Brain pericyte (primary cell): ENCODE measurements at regions not wholly inside any gene's neighbourhood (a gene's known extent, or its start where the extent isn't known, plus 50 kb on each side); places are given as distances from the start of the nearest gene placed in this dataset.

ENCODE experiments used
- DNase-seq: peaks from one replicate; pipeline ENCODE4 v3.0.0-alpha.2; 2012; ENCODE audit warnings: low read depth, low spot score

GRCh38 chr12:24155042-24155441 lies 205.6 kb upstream of the SOX5 start:
- DNase-seq = no peak

- DNase-seq = no peak
These were observed 203.6 kb upstream of the SOX5 start for GRCh38 chr12:24153079-24153478.

DNA sequence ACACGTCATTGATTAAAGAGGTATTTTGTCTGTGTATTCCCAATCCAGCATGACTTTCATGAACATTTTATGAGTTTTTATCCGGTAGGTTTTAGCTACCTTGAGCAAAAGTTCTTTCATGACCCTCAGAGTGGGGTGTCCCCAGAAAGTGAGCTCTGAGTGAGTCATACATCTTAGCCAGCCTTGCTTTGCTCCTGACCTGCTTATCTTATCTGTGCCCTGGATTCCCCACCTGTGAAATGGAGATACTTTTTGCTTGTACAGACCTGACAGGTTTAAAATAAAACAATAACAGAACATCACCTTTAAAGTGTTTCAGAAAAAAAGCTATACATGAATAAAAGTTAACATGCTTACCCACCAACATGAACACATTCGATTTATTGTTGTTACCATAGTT lies 202.8 kb upstream of the SOX5 start:
- no peak for DNase-seq

- no peak for DNase-seq
These were observed 194.5 kb upstream of the SOX5 start for GRCh38 chr12:24143928-24144327.

- no peak for DNase-seq
These were observed 189.6 kb upstream of the SOX5 start for GRCh38 chr12:24139035-24139434.

DNA sequence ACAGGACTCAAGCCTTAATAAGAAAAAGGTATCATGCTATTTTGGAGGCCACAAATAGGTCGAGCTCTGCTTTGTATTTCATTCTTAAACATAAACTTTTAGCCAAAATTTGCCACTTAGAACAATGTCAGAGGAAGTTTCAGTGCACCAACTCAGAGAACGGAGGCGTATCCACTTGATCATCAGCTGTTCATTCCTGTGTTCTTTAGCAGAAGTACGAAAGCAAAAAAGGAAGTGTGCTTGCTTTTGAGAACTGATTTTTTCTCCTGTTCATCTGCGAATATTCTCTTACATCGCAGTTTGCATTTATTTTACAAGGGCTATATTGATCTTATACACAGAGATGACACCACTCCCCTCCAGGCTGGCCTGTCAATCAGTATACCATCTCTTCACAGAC lies 188.6 kb upstream of the SOX5 start:
- no peak for DNase-seq

- DNase-seq = no peak
These were observed 185.8 kb upstream of the SOX5 start for GRCh38 chr12:24135158-24135850.

- DNase-seq = no peak
These were observed 184.6 kb upstream of the SOX5 start for GRCh38 chr12:24134092-24134491.

GRCh38 chr12:24133384-24133783 lies 183.9 kb upstream of the SOX5 start:
- no peak for DNase-seq

GRCh38 chr12:24127919-24128721 lies 178.7 kb upstream of the SOX5 start:
- no peak for DNase-seq

GRCh38 chr12:24125280-24125679 lies 175.8 kb upstream of the SOX5 start:
- no peak for DNase-seq

- no peak for DNase-seq
These were observed 172.4 kb upstream of the SOX5 start for GRCh38 chr12:24121911-24122310.

GRCh38 chr12:24118668-24119067 lies 169.2 kb upstream of the SOX5 start:
- no peak for DNase-seq

DNA sequence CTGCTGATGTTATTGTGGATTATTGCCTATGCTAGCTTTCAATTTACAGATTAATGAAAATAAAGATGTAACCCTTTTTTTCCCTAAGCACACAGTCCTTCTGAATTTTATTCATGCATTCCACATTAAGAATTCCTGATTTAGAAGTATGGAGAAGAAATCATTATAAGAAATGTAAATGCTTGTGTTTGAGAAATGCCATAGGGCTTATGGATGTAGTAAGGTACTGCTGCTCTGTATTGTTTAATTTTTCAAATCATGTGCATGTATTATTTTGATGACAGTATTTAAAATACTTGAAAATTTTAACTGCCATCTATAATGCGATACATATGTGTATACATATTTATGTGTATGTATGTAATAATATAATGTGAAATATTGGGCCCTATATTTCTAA lies 167.1 kb upstream of the SOX5 start:
- DNase-seq = no peak

DNA sequence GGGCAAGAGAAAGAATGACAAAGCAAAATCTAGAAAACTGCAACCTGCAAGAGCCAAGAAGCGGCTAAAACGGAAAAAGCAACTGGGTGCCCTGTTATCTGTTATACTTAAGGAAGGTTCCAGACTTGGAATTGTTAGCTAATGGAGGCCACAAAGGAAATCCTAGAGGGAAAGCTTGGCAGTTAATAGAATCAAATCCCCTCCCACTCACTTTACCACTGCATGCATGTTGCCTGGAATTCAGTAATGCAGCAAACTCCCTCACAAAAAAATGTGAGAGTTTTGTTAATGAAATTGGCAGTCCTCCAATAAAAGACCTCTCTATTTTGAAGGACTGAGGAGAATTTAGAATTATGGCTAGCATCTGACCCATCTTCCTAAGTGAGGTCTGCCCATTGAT lies 164.2 kb upstream of the SOX5 start:
- no peak for DNase-seq

DNA sequence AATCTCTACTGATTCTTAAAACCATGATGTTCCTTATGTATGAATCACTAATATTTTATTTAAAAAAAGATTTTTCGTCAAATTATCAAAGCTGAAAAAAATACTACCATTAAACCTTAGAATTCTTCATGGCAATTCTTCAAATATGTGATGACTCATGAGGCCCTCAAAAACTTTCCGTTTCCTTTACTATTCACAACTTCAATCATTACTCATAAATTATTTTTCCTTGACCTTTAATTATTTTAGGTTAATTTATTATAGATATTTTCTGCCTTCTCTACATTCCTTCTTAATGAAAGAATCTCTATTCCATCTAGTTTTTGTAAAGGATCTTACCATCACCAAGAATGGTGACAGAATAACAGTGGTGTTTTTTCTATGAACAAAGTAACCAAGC lies 162.1 kb upstream of the SOX5 start:
- no peak for DNase-seq

- no peak for DNase-seq
These were observed 161.6 kb upstream of the SOX5 start for GRCh38 chr12:24111086-24111485.

DNA sequence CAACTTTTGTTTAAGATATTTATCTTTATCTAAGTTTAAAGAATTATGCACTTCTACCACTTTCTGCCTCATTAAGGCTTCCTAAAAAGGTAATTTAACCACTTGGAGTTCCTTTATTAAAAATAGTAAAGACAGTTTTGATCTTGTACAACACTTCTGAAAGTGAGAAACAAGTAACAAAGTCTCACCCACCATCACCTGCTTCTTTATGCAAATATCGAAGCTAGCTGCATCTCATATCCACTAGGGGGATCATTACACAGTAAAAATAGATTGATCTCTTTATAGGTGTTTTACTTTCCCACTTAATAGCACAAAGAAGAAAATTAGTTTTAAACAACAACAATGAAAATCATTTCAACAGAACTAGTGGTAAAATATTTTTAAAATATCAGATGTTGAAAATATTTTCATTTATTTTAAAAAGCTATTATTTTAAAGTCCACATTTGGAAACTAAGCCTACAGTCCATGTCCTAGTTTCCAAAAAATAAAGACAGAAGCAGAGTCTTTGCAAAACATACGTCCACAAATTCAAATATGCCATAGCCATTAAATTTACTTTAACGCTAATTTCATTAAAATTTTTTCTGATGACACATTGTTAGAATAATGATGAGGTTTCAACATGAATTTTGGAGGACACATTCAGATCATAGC lies 160.0 kb upstream of the SOX5 start:
- no peak for DNase-seq

- no peak for DNase-seq
These were observed 153.2 kb upstream of the SOX5 start for GRCh38 chr12:24102676-24103075.

GRCh38 chr12:24099576-24099975 lies 150.1 kb upstream of the SOX5 start:
- no peak for DNase-seq

GRCh38 chr12:24095245-24095644 lies 145.8 kb upstream of the SOX5 start:
- no peak for DNase-seq

GRCh38 chr12:24089510-24089890 lies 140.0 kb upstream of the SOX5 start:
- DNase-seq = no peak
